Activated T-cell treated with anti-CD3 and anti-CD28 coated beads, Interleukin-2, amount 50 U/mL, for 72 hours (primary cell): ENCODE measurements at regions not wholly inside any gene's neighbourhood (a gene's known extent, or its start where the extent isn't known, plus 50 kb on each side); places are given as distances from the start of the nearest gene placed in this dataset.
"Not testable (repeated sequence)": the region's sequence is repeated elsewhere in the genome, so short reads cannot be mapped to it uniquely, and the experiment has no call there.

ENCODE experiments used
- ATAC-seq, 2 donors: fragments of 150-1000 bp; cut with Tn5 transposase; replicated peaks in 1 of 2; 2 replicates each; pipeline ENCODE4 v1.10.0; 2021; ENCODE audit warnings: moderate library complexity in 2 of 2, mild to moderate bottlenecking in 1 of 2
- DNase-seq, 2 donors: peaks; one replicate each; pipeline ENCODE4 v3.0.0; 2021 to 2022; ENCODE audit warnings: mixed read lengths in 1 of 2
- H3K27ac Mint-ChIP-seq: one replicate; pipeline ENCODE4 v1.8.0; 2022; ENCODE audit warnings: mild to moderate bottlenecking, moderate library complexity, mixed read lengths
- H3K27me3 Mint-ChIP-seq: one replicate; pipeline ENCODE4 v1.8.0; 2022; ENCODE audit warnings: low read depth, mixed read lengths
- H3K36me3 Mint-ChIP-seq, 2 donors: one replicate each; pipeline ENCODE4 v1.8.0; 2022; ENCODE audit warnings: mixed read lengths in 2 of 2, mild to moderate bottlenecking in 1 of 2; ENCODE audit not compliant: insufficient read depth in 2 of 2
- H3K4me1 Mint-ChIP-seq: one replicate; pipeline ENCODE4 v1.8.0; 2022; ENCODE audit warnings: low read depth, mixed read lengths
- H3K4me3 Mint-ChIP-seq, 2 donors: one replicate each; pipeline ENCODE4 v1.8.0; 2022; ENCODE audit warnings: mild to moderate bottlenecking in 2 of 2, mixed read lengths in 2 of 2, moderate library complexity in 2 of 2
- H3K9me3 Mint-ChIP-seq, 2 donors: one replicate each; pipeline ENCODE4 v1.8.0; 2022; ENCODE audit warnings: mixed read lengths in 2 of 2

GRCh38 chr6:121697921-121698320, 262.5 kb downstream of the GJA1 start:
- Mint-ChIP-seq H3K9me3 (peaks cover 0 to 2% of the 10 kb centered on the region in 2 donors), H3K27ac (no peak overlapping the region), H3K4me3 (no peak overlapping the region), H3K36me3 (no peaks in the 10 kb centered on the region), H3K4me1 (no peaks in the 10 kb centered on the region), H3K27me3 (no peaks in the 10 kb centered on the region)
- ATAC-seq (no peak), DNase-seq (no peak)

- ATAC-seq (no peak), DNase-seq (no peak)
- Mint-ChIP-seq H3K9me3 (peaks cover 0 to 2% of the 10 kb centered on the region in 2 donors), H3K27ac (no peak overlapping the region), H3K27me3 (no peaks in the 10 kb centered on the region), H3K4me3 (no peak overlapping the region), H3K36me3 (no peaks in the 10 kb centered on the region), H3K4me1 (no peaks in the 10 kb centered on the region)
Measured at GRCh38 chr6:121698617-121699016, 263.2 kb downstream of the GJA1 start.

GRCh38 chr6:121703129-121703528, 267.7 kb downstream of the GJA1 start:
- H3K27me3 Mint-ChIP-seq, H3K9me3 Mint-ChIP-seq, H3K27ac Mint-ChIP-seq, H3K4me1 Mint-ChIP-seq, H3K36me3 Mint-ChIP-seq, ATAC-seq, DNase-seq, H3K4me3 Mint-ChIP-seq: not testable (repeated sequence)

GRCh38 chr6:121711472-121711871, 276.0 kb downstream of the GJA1 start:
- no peaks in the 10 kb centered on the region for H3K36me3 Mint-ChIP-seq
- H3K9me3 Mint-ChIP-seq: no peaks in the 10 kb centered on the region
- no peak overlapping the region for H3K27ac Mint-ChIP-seq
- no peaks in the 10 kb centered on the region for H3K4me1 Mint-ChIP-seq
- H3K4me3 Mint-ChIP-seq: no peak overlapping the region
- no peak for ATAC-seq
- DNase-seq: no peak
- H3K27me3 Mint-ChIP-seq: no peaks in the 10 kb centered on the region

- Mint-ChIP-seq H3K4me3 (no peak overlapping the region), H3K9me3 (peaks cover 2 to 8% of the 10 kb centered on the region in 2 donors), H3K27ac (no peak overlapping the region), H3K36me3 (no peaks in the 10 kb centered on the region), H3K27me3 (no peaks in the 10 kb centered on the region), H3K4me1 (no peaks in the 10 kb centered on the region)
- DNase-seq (no peak), ATAC-seq (no peak)
Measured at GRCh38 chr6:121717686-121718085, 282.2 kb downstream of the GJA1 start.

GRCh38 chr6:121720867-121721266, 285.4 kb downstream of the GJA1 start:
- H3K9me3 Mint-ChIP-seq, ATAC-seq, H3K27ac Mint-ChIP-seq, H3K4me3 Mint-ChIP-seq, H3K4me1 Mint-ChIP-seq, H3K27me3 Mint-ChIP-seq, DNase-seq, H3K36me3 Mint-ChIP-seq: not testable (repeated sequence)

- peaks cover 0 to 6% of the 10 kb centered on the region in 2 donors for H3K9me3 Mint-ChIP-seq
- no peaks in the 10 kb centered on the region for H3K4me1 Mint-ChIP-seq
- DNase-seq: no peak
- no peaks in the 10 kb centered on the region for H3K36me3 Mint-ChIP-seq
- no peak overlapping the region for H3K4me3 Mint-ChIP-seq
- H3K27me3 Mint-ChIP-seq: no peaks in the 10 kb centered on the region
- H3K27ac Mint-ChIP-seq: no peak overlapping the region
- ATAC-seq: no peak
Measured at GRCh38 chr6:121723623-121724022, 288.2 kb downstream of the GJA1 start.

- Mint-ChIP-seq H3K4me1 (no peaks in the 10 kb centered on the region), H3K27ac (no peak overlapping the region), H3K27me3 (no peaks in the 10 kb centered on the region), H3K4me3 (no peak overlapping the region), H3K9me3 (peaks cover 0 to 6% of the 10 kb centered on the region in 2 donors), H3K36me3 (no peaks in the 10 kb centered on the region)
- ATAC-seq: no peak
- DNase-seq: no peak
Measured at GRCh38 chr6:121724576-121724975, 289.1 kb downstream of the GJA1 start.

GRCh38 chr6:121726596-121726995, 291.1 kb downstream of the GJA1 start:
- DNase-seq (no peak), ATAC-seq (no peak)
- Mint-ChIP-seq H3K27ac (no peak overlapping the region), H3K4me1 (no peaks in the 10 kb centered on the region), H3K27me3 (no peaks in the 10 kb centered on the region), H3K36me3 (peaks cover 2 to 3% of the 10 kb centered on the region in 2 donors), H3K9me3 (peaks cover 4 to 5% of the 10 kb centered on the region in 2 donors), H3K4me3 (no peak overlapping the region)

GRCh38 chr6:121730616-121731015, 295.2 kb downstream of the GJA1 start:
- Mint-ChIP-seq H3K27me3 (no peaks in the 10 kb centered on the region), H3K27ac (no peak overlapping the region), H3K36me3 (peaks cover 2 to 3% of the 10 kb centered on the region in 2 donors), H3K4me3 (no peak overlapping the region), H3K4me1 (no peaks in the 10 kb centered on the region), H3K9me3 (peaks cover 4 to 5% of the 10 kb centered on the region in 2 donors)
- DNase-seq: no peak
- ATAC-seq: no peak

- Mint-ChIP-seq H3K9me3 (peaks cover 4 to 5% of the 10 kb centered on the region in 2 donors), H3K4me3 (no peak overlapping the region), H3K36me3 (peaks cover 2 to 3% of the 10 kb centered on the region in 2 donors), H3K4me1 (no peaks in the 10 kb centered on the region), H3K27me3 (no peaks in the 10 kb centered on the region), H3K27ac (no peak overlapping the region)
- no peak for ATAC-seq
- DNase-seq: no peak
Measured at GRCh38 chr6:121731381-121731780, 295.9 kb downstream of the GJA1 start.

- no peak for ATAC-seq
- Mint-ChIP-seq H3K4me3 (no peak overlapping the region), H3K27me3 (no peaks in the 10 kb centered on the region), H3K4me1 (no peaks in the 10 kb centered on the region), H3K36me3 (peaks cover 2 to 3% of the 10 kb centered on the region in 2 donors), H3K9me3 (peaks cover 4 to 5% of the 10 kb centered on the region in 2 donors), H3K27ac (no peak overlapping the region)
- DNase-seq: no peak
Measured at GRCh38 chr6:121732641-121733040, 297.2 kb downstream of the GJA1 start.

GRCh38 chr6:121733234-121733633, 297.8 kb downstream of the GJA1 start:
- Mint-ChIP-seq H3K9me3 (peaks cover 5% of the 10 kb centered on the region in 2 donors), H3K27me3 (no peaks in the 10 kb centered on the region), H3K4me3 (no peak overlapping the region), H3K27ac (no peak overlapping the region), H3K4me1 (no peaks in the 10 kb centered on the region), H3K36me3 (peaks cover 2 to 3% of the 10 kb centered on the region in 2 donors)
- DNase-seq (no peak), ATAC-seq (no peak)

GRCh38 chr6:121740188-121740587, 304.7 kb downstream of the GJA1 start:
- not testable (repeated sequence) for H3K4me1 Mint-ChIP-seq, DNase-seq, H3K36me3 Mint-ChIP-seq, ATAC-seq, H3K4me3 Mint-ChIP-seq, H3K27me3 Mint-ChIP-seq, H3K9me3 Mint-ChIP-seq, H3K27ac Mint-ChIP-seq
